ENCODE measurements at regions not wholly inside any gene's neighbourhood (a gene's known extent, or its start where the extent isn't known, plus 50 kb on each side); places are given as distances from the start of the nearest gene placed in this dataset.

DNA sequence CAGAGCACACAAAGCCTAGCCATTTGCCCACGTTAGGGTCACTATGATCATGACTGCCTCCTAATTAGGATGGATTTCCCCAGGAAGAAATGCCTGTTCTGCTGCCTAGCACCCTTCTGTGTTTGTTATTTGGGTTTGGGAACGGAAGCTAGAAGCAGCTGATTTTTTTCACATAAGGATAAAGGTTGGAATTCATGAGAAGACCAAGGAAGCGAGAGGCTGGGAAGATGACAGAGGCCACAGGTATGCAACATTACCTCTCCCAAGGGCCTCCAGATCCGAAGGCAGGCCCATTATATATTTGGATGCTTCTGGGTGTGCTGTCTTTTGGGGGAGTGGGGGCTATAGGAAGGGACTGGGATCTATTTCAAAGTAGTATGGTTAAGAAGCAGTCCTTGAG lies 204.7 kb downstream of the FBXO15 start:
- TF ChIP-seq, protein P1, sequence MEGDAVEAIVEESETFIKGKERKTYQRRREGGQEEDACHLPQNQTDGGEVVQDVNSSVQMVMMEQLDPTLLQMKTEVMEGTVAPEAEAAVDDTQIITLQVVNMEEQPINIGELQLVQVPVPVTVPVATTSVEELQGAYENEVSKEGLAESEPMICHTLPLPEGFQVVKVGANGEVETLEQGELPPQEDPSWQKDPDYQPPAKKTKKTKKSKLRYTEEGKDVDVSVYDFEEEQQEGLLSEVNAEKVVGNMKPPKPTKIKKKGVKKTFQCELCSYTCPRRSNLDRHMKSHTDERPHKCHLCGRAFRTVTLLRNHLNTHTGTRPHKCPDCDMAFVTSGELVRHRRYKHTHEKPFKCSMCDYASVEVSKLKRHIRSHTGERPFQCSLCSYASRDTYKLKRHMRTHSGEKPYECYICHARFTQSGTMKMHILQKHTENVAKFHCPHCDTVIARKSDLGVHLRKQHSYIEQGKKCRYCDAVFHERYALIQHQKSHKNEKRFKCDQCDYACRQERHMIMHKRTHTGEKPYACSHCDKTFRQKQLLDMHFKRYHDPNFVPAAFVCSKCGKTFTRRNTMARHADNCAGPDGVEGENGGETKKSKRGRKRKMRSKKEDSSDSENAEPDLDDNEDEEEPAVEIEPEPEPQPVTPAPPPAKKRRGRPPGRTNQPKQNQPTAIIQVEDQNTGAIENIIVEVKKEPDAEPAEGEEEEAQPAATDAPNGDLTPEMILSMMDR (IDR thresholded peaks at IDR 0.05; ENCODE audit: low read depth, low read length), result no peak
- DNase-seq (ENCODE audit: extremely low read depth, low read depth), result no peak

DNA sequence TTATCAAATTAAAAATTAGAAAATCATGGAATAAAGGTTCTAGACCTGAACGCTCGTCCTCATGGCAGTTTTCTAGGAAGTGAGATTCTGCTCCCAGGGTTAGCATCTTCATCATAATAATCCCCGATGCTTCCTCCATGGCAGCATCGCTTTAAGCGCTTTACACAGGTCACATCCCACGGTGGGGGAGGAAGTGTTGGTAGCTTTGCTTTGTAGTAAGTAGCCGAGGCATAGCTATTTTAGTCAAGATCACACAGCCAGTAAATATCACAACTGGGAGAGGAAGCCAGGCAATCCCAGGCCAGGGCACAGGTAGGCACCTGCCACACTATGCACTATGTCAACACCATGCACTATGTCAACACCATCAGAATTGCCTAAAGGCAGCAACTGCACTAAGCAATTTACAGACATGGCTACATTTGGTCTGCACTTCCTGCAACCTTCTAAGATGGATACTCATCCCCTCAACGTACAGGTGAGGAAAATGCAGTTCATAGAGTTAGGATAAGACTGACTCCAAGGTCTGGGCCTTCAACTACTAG lies 205.5 kb downstream of the FBXO15 start:
- TF ChIP-seq, protein P1 (IDR thresholded peaks at IDR 0.05; ENCODE audit: low read depth, low read length), result no peak
- DNase-seq (ENCODE audit: extremely low read depth, low read depth), result no peak

DNA sequence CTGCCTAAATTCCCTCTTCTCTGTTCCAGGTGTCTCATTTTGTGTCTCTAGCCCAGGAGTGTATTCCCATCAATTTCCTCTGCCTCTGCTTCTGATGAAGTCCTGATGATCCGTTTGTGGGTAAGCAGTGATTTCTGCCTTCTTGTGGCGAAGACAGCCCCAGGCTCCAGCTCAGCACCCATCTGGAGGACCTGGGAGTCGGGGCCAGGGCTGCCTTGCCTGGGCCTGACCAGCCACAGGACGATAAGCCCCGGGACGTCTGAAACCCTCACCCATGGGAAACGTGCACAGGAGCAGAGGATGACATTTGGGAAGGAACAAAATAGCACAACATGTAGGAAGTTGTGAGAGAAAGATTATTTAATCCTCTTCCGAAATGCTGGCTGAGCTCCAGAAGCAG lies 206.9 kb downstream of the FBXO15 start:
- TF ChIP-seq, protein P1 (IDR thresholded peaks at IDR 0.05; ENCODE audit: low read depth, low read length), result no peak
- DNase-seq (ENCODE audit: extremely low read depth, low read depth), result no peak

DNA sequence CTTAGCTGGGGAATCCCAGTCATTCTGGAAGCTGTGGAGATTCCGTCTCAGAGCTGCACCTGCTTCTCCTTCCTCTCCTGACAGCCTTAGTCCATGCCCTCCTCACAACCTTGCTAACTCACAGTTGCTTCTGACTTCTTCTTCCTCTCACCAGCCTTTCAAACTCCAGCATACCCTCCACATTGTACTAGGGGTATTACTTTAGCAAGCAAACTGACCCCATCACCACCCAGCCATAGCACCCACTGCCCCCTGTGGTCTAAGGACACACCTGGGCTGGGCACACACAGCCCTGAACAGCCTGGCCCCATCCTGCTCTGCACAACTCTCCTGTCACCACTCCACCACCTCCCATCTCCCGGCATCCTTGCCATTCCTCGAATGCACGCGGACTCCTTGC lies 208.2 kb downstream of the FBXO15 start:
- TF ChIP-seq, protein P1 (IDR thresholded peaks at IDR 0.05; ENCODE audit: low read depth, low read length), result no peak
- DNase-seq (ENCODE audit: extremely low read depth, low read depth), result no peak

DNA sequence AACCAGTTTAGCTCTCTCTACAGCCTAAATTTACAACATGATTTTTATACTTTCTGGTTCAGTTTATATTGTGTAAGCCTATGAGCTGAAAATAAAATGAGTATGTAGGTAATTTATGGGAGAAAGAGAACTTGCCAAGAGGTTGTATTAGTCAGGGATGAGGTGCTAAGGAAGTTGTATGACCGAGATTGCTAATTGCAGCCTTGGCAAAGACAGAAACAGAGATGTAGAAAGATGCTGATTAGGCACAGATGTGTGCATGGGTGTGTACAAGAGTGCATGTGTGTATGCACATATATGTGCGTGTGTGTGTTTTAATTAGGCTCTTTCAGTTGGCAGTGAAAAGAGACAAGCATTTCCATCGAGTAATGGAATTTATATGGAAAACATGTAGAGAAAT lies 213.9 kb downstream of the FBXO15 start:
- no peak for DNase-seq (ENCODE audit: extremely low read depth, low read depth)
- TF ChIP-seq, protein P1 (IDR thresholded peaks at IDR 0.05; ENCODE audit: low read depth, low read length), result no peak

DNA sequence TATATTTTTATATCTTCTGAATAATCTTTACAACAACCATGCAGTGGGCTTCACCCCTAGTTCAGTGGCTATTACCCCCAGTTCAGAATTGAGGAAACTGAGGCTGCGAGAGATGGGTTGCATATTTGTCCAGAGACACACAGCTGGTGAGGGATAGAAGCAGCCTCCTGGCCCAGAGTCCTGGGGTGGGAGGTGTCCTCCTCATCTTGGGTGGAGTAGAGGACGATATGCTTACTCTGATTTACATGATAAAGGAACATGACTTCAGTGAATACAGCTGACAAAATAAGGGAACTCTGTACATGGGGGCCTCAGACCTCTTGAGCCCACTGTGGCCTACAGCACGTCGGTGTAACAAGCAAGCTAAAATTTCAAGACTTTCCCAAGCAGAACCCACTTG lies 214.7 kb downstream of the FBXO15 start:
- no peak for DNase-seq (ENCODE audit: extremely low read depth, low read depth)
- TF ChIP-seq, protein P1 (IDR thresholded peaks at IDR 0.05; ENCODE audit: low read depth, low read length), result no peak

DNA sequence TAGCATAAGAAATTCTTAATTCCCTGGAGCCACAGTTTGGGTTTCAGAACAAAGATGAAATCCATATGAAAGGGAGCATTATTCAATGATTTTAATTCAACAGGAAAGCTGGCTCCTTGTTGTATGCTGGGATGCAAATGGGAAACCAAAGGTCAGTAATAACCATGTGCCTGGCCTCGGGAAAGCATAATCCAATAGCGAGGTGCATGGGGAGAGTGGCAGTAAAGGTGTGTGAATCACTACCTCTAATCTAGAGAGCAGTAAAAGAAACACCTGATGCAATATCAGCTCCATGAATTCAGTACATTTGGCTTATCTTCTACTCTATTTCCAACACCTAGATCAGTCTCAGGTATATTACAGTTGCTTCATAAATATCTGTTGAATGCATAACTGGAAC lies 220.1 kb downstream of the FBXO15 start:
- no peak for DNase-seq (ENCODE audit: extremely low read depth, low read depth)
- TF ChIP-seq, protein P1 (IDR thresholded peaks at IDR 0.05; ENCODE audit: low read depth, low read length), result no peak
